ENCODE measurements at regions not wholly inside any gene's neighbourhood (a gene's known extent, or its start where the extent isn't known, plus 50 kb on each side); places are given as distances from the start of the nearest gene placed in this dataset.

GRCh38 chr5:107199756-107200155 lies 471.0 kb downstream of the EFNA5 start:
- TF ChIP-seq CTCF (IDR thresholded peaks at IDR 0.05; ENCODE audit: low read depth, low read length) (no peak), EZH2phosphoT487 (IDR thresholded peaks at IDR 0.05; ENCODE audit: low read depth) (no peak)
